ENCODE measurements at regions not wholly inside any gene's neighbourhood (a gene's known extent, or its start where the extent isn't known, plus 50 kb on each side); places are given as distances from the start of the nearest gene placed in this dataset.

DNA sequence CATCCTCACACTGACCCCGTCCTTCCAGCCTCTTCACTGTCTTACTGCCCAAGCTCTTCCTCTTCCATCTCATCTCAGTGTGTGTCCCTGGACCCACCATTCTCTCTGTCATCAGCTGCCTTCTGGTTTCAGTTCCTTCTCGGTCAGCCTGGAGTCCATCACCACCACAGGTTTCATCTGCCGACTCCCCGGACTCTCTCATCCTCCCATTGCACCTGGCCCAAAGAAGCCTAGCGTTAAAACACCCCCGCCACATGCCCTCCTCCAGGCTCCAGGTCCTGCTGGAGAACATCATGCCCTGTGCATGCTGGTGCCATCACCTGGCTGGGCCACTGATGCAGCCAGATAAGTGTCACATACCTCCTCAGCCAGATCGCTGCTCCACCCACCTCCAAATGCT lies 122.1 kb upstream of the GPR12 start:
- Histone ChIP-seq H3K27me3 (ENCODE audit: insufficient read depth, low read length) (peaks cover 62% of the 10 kb centered on the region), H3K4me2 (ENCODE audit: low read length) (no peak overlapping the region), H3K4me3 (replicated peaks in 1 of 2; ENCODE audit: low read depth in 1 of 2, low read length in 2 of 2) (no peak overlapping the region), H3K9ac (ENCODE audit: low read length) (no peak overlapping the region), H3K9me3 (ENCODE audit: control insufficient read depth in 1 of 2, insufficient read depth in 1 of 2, low read depth in 1 of 2, low read length in 2 of 2) (no peaks in the 10 kb centered on the region), H3K27ac (ENCODE audit: low read depth, low read length) (no peak overlapping the region), H3K4me1 (ENCODE audit: control insufficient read depth in 1 of 2, insufficient read depth in 2 of 2, low read length in 2 of 2) (no peaks in the 10 kb centered on the region), H3K9me2 (ENCODE audit: insufficient read depth) (no peaks in the 10 kb centered on the region), H3K36me3 (ENCODE audit: control insufficient read depth in 1 of 2, insufficient read depth in 2 of 2, low read length in 2 of 2) (no peaks in the 10 kb centered on the region), H4K20me1 (ENCODE audit: insufficient read depth) (no peaks in the 10 kb centered on the region), H2AFZ (ENCODE audit: low read depth, low read length, poor library complexity, severe bottlenecking) (no peak overlapping the region), H3K79me2 (ENCODE audit: insufficient read depth, low read length) (no peaks in the 10 kb centered on the region)
- ChIA-PET CTCF (no interaction called here), RAD21 (ENCODE audit: low non-redundant PET in 1 of 2, low total read pairs in 2 of 2, uncharacterized antibody in 2 of 2, unreplicated experiment in 2 of 2) (no interaction called here), POLR2A (no interaction called here)
- BruUV-seq (replicated peaks), result no TSS peak
- no peak for TF ChIP-seq CEBPB (IDR thresholded peaks at IDR 0.05; ENCODE audit: low read depth)
- TF ChIP-seq POLR2AphosphoS5 (IDR thresholded peaks at IDR 0.05; ENCODE audit: low read depth, low read length), result no peak
- TF ChIP-seq POLR2A (IDR thresholded peaks at IDR 0.05; ENCODE audit: borderline replicate concordance, extremely low read depth, insufficient read depth, insufficient read length), result no peak
- TF ChIP-seq, protein P1, sequence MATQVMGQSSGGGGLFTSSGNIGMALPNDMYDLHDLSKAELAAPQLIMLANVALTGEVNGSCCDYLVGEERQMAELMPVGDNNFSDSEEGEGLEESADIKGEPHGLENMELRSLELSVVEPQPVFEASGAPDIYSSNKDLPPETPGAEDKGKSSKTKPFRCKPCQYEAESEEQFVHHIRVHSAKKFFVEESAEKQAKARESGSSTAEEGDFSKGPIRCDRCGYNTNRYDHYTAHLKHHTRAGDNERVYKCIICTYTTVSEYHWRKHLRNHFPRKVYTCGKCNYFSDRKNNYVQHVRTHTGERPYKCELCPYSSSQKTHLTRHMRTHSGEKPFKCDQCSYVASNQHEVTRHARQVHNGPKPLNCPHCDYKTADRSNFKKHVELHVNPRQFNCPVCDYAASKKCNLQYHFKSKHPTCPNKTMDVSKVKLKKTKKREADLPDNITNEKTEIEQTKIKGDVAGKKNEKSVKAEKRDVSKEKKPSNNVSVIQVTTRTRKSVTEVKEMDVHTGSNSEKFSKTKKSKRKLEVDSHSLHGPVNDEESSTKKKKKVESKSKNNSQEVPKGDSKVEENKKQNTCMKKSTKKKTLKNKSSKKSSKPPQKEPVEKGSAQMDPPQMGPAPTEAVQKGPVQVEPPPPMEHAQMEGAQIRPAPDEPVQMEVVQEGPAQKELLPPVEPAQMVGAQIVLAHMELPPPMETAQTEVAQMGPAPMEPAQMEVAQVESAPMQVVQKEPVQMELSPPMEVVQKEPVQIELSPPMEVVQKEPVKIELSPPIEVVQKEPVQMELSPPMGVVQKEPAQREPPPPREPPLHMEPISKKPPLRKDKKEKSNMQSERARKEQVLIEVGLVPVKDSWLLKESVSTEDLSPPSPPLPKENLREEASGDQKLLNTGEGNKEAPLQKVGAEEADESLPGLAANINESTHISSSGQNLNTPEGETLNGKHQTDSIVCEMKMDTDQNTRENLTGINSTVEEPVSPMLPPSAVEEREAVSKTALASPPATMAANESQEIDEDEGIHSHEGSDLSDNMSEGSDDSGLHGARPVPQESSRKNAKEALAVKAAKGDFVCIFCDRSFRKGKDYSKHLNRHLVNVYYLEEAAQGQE (IDR thresholded peaks at IDR 0.05; ENCODE audit: low read depth), result no peak
- no peak for TF ChIP-seq YY1 (IDR thresholded peaks at IDR 0.05; ENCODE audit: extremely low read depth, insufficient replicate concordance, low read depth, low read length)
- TF ChIP-seq EZH2 (IDR thresholded peaks at IDR 0.05), result no peak
- TF ChIP-seq EGR1 (IDR thresholded peaks at IDR 0.05; ENCODE audit: low read depth), result no peak
- TF ChIP-seq JUND (IDR thresholded peaks at IDR 0.05), result no peak
- no peak for TF ChIP-seq EZH2phosphoT487 (IDR thresholded peaks at IDR 0.05; ENCODE audit: borderline replicate concordance)
- no peak for ATAC-seq
- intact Hi-C loops (cut with micrococcal nuclease), result no loop called here
- no peak for DNase-seq (ENCODE audit: low read depth, low spot score)
